ENCODE measurements at regions not wholly inside any gene's neighbourhood (a gene's known extent, or its start where the extent isn't known, plus 50 kb on each side); places are given as distances from the start of the nearest gene placed in this dataset.

DNA sequence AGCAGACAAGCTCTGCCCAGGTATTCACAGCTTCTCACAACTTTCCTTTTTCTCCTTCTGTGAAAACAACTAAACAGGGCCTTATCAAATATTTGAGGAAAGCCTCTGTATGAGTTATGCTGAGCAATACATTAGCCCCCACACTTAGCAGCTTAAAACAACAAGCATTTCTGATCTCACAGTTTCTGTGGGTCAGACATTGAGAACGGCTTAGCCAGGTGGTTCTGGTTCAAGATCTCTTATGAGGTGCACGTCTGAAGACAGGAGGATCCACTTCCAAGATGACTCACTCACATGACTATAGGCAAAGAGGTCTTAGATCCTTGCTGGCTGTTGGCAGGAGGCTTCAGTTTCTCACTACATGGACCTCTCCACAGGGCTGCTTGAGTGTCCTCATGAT lies 181.4 kb upstream of the WSCD1 start:
- TF ChIP-seq CTCF (IDR thresholded peaks at IDR 0.05; ENCODE audit: low read depth, low read length, missing input control) (no peak), SP1 (IDR thresholded peaks at IDR 0.05) (no peak), RXRA (IDR thresholded peaks at IDR 0.05) (no peak), GABPA (IDR thresholded peaks at IDR 0.05 in 1 of 2, conservative IDR thresholded peaks at IDR 0.05 in 1 of 2) (no peak), FOXA1 (IDR thresholded peaks at IDR 0.05) (no peak), YY1 (IDR thresholded peaks at IDR 0.05) (no peak), TAF1 (conservative IDR thresholded peaks at IDR 0.05) (no peak), NR2F2 (IDR thresholded peaks at IDR 0.05) (no peak)
- TF ChIP-seq, protein P1, sequence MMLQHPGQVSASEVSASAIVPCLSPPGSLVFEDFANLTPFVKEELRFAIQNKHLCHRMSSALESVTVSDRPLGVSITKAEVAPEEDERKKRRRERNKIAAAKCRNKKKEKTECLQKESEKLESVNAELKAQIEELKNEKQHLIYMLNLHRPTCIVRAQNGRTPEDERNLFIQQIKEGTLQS (IDR thresholded peaks at IDR 0.05): no peak
- TF ChIP-seq, protein P2, sequence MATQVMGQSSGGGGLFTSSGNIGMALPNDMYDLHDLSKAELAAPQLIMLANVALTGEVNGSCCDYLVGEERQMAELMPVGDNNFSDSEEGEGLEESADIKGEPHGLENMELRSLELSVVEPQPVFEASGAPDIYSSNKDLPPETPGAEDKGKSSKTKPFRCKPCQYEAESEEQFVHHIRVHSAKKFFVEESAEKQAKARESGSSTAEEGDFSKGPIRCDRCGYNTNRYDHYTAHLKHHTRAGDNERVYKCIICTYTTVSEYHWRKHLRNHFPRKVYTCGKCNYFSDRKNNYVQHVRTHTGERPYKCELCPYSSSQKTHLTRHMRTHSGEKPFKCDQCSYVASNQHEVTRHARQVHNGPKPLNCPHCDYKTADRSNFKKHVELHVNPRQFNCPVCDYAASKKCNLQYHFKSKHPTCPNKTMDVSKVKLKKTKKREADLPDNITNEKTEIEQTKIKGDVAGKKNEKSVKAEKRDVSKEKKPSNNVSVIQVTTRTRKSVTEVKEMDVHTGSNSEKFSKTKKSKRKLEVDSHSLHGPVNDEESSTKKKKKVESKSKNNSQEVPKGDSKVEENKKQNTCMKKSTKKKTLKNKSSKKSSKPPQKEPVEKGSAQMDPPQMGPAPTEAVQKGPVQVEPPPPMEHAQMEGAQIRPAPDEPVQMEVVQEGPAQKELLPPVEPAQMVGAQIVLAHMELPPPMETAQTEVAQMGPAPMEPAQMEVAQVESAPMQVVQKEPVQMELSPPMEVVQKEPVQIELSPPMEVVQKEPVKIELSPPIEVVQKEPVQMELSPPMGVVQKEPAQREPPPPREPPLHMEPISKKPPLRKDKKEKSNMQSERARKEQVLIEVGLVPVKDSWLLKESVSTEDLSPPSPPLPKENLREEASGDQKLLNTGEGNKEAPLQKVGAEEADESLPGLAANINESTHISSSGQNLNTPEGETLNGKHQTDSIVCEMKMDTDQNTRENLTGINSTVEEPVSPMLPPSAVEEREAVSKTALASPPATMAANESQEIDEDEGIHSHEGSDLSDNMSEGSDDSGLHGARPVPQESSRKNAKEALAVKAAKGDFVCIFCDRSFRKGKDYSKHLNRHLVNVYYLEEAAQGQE (IDR thresholded peaks at IDR 0.05): no peak
- TF ChIP-seq, protein P3, sequence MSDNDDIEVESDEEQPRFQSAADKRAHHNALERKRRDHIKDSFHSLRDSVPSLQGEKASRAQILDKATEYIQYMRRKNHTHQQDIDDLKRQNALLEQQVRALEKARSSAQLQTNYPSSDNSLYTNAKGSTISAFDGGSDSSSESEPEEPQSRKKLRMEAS (IDR thresholded peaks at IDR 0.05): no peak
- TF ChIP-seq, protein P4, sequence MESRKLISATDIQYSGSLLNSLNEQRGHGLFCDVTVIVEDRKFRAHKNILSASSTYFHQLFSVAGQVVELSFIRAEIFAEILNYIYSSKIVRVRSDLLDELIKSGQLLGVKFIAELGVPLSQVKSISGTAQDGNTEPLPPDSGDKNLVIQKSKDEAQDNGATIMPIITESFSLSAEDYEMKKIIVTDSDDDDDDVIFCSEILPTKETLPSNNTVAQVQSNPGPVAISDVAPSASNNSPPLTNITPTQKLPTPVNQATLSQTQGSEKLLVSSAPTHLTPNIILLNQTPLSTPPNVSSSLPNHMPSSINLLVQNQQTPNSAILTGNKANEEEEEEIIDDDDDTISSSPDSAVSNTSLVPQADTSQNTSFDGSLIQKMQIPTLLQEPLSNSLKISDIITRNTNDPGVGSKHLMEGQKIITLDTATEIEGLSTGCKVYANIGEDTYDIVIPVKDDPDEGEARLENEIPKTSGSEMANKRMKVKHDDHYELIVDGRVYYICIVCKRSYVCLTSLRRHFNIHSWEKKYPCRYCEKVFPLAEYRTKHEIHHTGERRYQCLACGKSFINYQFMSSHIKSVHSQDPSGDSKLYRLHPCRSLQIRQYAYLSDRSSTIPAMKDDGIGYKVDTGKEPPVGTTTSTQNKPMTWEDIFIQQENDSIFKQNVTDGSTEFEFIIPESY (IDR thresholded peaks at IDR 0.05): no peak
